ENCODE measurements at regions not wholly inside any gene's neighbourhood (a gene's known extent, or its start where the extent isn't known, plus 50 kb on each side); places are given as distances from the start of the nearest gene placed in this dataset.

DNA sequence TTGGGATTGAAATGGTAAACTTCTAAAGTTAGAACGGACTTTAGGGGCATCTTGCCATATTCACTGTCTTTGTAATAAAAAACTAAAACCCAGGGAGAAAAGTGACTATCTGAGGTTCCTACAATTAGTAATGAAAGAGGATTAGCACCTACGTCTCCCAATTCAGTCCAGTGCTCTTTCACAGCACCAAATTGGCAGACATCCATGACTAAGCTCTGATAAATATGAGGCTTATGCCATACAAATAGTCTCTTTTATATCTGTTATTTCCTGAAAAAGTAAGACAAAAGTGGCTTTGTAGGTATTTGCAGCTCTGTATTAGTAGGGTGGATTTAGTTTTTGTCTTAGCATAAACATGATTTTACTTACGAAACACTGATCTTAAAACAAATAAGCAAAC is 315.0 kb upstream of the NRIP1 start:
- Histone ChIP-seq H3K9me3 (ENCODE audit: low read depth, low read length) (no peaks in the 10 kb centered on the region), H3K36me3 (ENCODE audit: insufficient read depth, low read length) (no peaks in the 10 kb centered on the region), H3K27ac (no peak overlapping the region), H3K4me3 (no peak overlapping the region), H3K9ac (ENCODE audit: insufficient read length) (no peak overlapping the region)
- no peak for DNase-seq (ENCODE audit: low read depth, low spot score)
- TF ChIP-seq EZH2 (IDR thresholded peaks at IDR 0.05) (no peak), FOXP2 (optimal IDR thresholded peaks at IDR 0.05; ENCODE audit: control extremely low read depth, extremely low read length, insufficient read depth) (no peak), POLR2AphosphoS5 (IDR thresholded peaks at IDR 0.05; ENCODE audit: borderline replicate concordance, low read depth, low read length) (no peak)

DNA sequence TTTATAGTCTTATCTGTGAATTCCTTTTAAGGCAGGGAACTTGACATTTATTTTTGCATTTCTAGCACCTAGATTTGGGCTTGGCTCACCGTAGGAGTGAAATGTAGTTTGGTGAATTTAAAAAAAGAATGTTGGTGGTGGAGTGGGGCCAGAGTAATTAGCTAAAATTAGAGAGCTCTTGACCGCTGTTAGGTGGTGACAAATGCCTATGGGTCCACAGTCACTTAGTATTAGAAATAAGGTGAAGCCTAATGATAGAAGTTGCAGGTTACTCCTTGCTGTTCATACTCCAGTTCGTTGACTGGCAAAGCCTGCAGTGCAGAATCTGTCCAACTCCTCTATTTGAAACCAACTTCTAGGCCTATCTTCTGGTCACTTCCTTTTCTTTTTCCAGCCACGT is 318.8 kb upstream of the NRIP1 start:
- Histone ChIP-seq H3K9ac (ENCODE audit: insufficient read length) (no peak overlapping the region), H3K27ac (no peak overlapping the region), H3K9me3 (ENCODE audit: low read depth, low read length) (no peaks in the 10 kb centered on the region), H3K4me3 (no peak overlapping the region), H3K36me3 (ENCODE audit: insufficient read depth, low read length) (no peaks in the 10 kb centered on the region)
- no peak for DNase-seq (ENCODE audit: low read depth, low spot score)
- TF ChIP-seq FOXP2 (optimal IDR thresholded peaks at IDR 0.05; ENCODE audit: control extremely low read depth, extremely low read length, insufficient read depth) (no peak), EZH2 (IDR thresholded peaks at IDR 0.05) (no peak), POLR2AphosphoS5 (IDR thresholded peaks at IDR 0.05; ENCODE audit: borderline replicate concordance, low read depth, low read length) (no peak)

DNA sequence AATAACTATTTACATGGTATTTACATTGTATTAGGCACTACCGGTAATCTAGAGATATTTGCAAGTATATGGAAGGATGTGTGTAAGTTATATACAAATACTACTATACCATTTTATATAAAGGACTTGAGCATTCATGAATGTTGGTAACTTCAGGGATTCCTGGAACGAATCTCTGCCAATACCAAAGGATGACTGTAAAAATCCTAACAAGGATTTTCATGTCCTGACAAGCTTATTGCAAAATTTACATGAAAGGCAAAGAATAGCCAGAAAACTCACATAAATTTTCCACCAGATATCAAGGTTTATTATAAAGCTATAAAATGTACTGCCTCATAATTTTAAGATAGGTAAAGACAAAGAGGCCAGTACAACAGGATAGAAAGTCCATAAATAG is 325.2 kb upstream of the NRIP1 start:
- TF ChIP-seq POLR2AphosphoS5 (IDR thresholded peaks at IDR 0.05; ENCODE audit: borderline replicate concordance, low read depth, low read length): no peak
- TF ChIP-seq EZH2 (IDR thresholded peaks at IDR 0.05): no peak
- no peak for TF ChIP-seq FOXP2 (optimal IDR thresholded peaks at IDR 0.05; ENCODE audit: control extremely low read depth, extremely low read length, insufficient read depth)
- no peak for DNase-seq (ENCODE audit: low read depth, low spot score)
- Histone ChIP-seq H3K4me3 (no peak overlapping the region), H3K27ac (no peak overlapping the region), H3K9ac (ENCODE audit: insufficient read length) (no peak overlapping the region), H3K36me3 (ENCODE audit: insufficient read depth, low read length) (no peaks in the 10 kb centered on the region), H3K9me3 (ENCODE audit: low read depth, low read length) (no peaks in the 10 kb centered on the region)

DNA sequence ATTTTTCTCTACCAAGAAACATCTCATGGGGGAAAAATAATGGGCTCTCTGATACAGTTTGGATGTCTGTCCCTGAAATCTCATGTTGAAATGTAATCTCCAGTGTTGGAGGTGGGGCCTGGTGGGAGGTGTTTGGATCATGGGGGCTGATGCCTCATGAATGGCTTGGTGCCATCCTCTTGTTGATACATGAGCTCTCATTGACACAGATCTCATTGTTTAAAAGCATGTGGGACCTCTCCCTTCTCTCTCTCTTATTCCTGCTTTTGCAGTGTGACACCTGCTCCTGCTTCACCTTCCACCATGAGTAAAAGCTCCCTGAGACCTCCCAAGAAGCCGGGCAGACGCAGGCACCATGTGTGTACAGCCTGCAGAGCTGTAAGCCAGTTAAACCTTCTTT is 332.5 kb upstream of the NRIP1 start:
- H3K36me3 ChIP-seq (ENCODE audit: insufficient read depth, low read length): no peaks in the 10 kb centered on the region
- H3K27ac ChIP-seq: no peak overlapping the region
- TF ChIP-seq POLR2AphosphoS5 (IDR thresholded peaks at IDR 0.05; ENCODE audit: borderline replicate concordance, low read depth, low read length): no peak
- TF ChIP-seq FOXP2 (optimal IDR thresholded peaks at IDR 0.05; ENCODE audit: control extremely low read depth, extremely low read length, insufficient read depth): no peak
- no peak for TF ChIP-seq EZH2 (IDR thresholded peaks at IDR 0.05)
- no peak overlapping the region for H3K9ac ChIP-seq (ENCODE audit: insufficient read length)
- DNase-seq (ENCODE audit: low read depth, low spot score): no peak
- H3K4me3 ChIP-seq: no peak overlapping the region
- no peaks in the 10 kb centered on the region for H3K9me3 ChIP-seq (ENCODE audit: low read depth, low read length)

DNA sequence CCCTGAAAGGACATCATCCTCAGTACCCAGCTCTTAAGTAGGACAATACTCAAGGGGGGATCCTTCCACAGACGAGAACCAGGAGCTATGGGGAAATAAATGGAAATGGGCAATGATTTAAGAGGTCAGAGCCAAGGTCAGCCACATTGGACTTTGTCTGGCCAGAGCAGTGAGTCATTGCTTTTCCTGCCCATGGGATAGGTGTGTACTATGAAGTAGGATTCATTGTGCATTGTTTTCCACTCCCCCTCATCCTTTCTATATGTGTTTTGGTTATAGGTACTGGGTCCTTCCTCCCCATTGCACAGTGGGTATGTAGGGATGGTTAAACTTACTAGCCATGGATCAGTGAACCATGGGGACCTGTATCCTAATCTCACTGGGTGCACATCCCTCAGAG is 328.9 kb upstream of the USP25 start:
- no peak for DNase-seq (ENCODE audit: low read depth, low spot score)
- H3K36me3 ChIP-seq (ENCODE audit: insufficient read depth, low read length): no peaks in the 10 kb centered on the region
- no peak overlapping the region for H3K9ac ChIP-seq (ENCODE audit: insufficient read length)
- H3K4me3 ChIP-seq: no peak overlapping the region
- H3K27ac ChIP-seq: no peak overlapping the region
- no peaks in the 10 kb centered on the region for H3K9me3 ChIP-seq (ENCODE audit: low read depth, low read length)
- TF ChIP-seq EZH2 (IDR thresholded peaks at IDR 0.05) (no peak), FOXP2 (optimal IDR thresholded peaks at IDR 0.05; ENCODE audit: control extremely low read depth, extremely low read length, insufficient read depth) (no peak), POLR2AphosphoS5 (IDR thresholded peaks at IDR 0.05; ENCODE audit: borderline replicate concordance, low read depth, low read length) (no peak)

DNA sequence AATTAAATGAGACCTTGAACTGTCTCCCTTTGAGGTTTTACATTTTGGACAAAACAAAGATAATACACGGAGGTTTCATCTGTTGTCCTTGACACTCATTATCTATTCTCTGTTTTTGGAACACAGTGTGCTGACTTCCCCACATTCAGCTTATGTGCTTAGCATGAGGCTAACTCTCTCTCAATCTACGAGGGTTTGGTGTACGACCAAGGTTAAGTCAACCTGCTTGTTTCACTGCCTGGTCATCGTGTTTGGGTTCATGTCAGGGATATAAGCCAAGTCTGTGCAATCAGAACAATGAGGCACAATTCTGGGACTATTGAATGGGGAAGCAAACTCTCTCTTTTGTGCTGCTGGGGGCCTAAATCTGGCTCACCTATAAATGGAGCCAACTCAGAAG is 328.5 kb upstream of the USP25 start:
- H3K4me3 ChIP-seq: no peak overlapping the region
- H3K36me3 ChIP-seq (ENCODE audit: insufficient read depth, low read length): no peaks in the 10 kb centered on the region
- no peak overlapping the region for H3K9ac ChIP-seq (ENCODE audit: insufficient read length)
- TF ChIP-seq POLR2AphosphoS5 (IDR thresholded peaks at IDR 0.05; ENCODE audit: borderline replicate concordance, low read depth, low read length): no peak
- no peak for TF ChIP-seq EZH2 (IDR thresholded peaks at IDR 0.05)
- TF ChIP-seq FOXP2 (optimal IDR thresholded peaks at IDR 0.05; ENCODE audit: control extremely low read depth, extremely low read length, insufficient read depth): no peak
- no peaks in the 10 kb centered on the region for H3K9me3 ChIP-seq (ENCODE audit: low read depth, low read length)
- no peak for DNase-seq (ENCODE audit: low read depth, low spot score)
- no peak overlapping the region for H3K27ac ChIP-seq

DNA sequence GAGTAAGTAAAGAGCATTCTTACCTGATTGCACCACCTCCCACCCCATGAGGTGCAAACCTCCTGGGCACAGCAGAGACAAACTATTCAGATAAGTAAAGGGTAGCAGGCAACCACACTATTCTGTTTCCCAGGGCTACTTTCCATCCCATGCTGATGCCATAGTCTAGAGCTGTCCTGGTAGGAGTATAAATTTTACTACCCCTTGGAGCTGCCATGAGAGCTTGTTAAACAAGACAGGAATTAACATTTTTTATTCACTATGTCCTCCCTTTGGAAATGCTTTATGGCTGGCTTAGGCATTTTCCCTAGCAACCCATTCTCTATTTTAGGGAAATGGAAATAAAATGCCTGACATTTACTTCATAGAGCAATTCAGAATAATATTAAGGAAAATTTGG is 324.6 kb upstream of the USP25 start:
- TF ChIP-seq FOXP2 (optimal IDR thresholded peaks at IDR 0.05; ENCODE audit: control extremely low read depth, extremely low read length, insufficient read depth) (no peak), EZH2 (IDR thresholded peaks at IDR 0.05) (no peak), POLR2AphosphoS5 (IDR thresholded peaks at IDR 0.05; ENCODE audit: borderline replicate concordance, low read depth, low read length) (no peak)
- Histone ChIP-seq H3K9ac (ENCODE audit: insufficient read length) (no peak overlapping the region), H3K9me3 (ENCODE audit: low read depth, low read length) (no peaks in the 10 kb centered on the region), H3K36me3 (ENCODE audit: insufficient read depth, low read length) (no peaks in the 10 kb centered on the region), H3K27ac (no peak overlapping the region), H3K4me3 (no peak overlapping the region)
- no peak for DNase-seq (ENCODE audit: low read depth, low spot score)

DNA sequence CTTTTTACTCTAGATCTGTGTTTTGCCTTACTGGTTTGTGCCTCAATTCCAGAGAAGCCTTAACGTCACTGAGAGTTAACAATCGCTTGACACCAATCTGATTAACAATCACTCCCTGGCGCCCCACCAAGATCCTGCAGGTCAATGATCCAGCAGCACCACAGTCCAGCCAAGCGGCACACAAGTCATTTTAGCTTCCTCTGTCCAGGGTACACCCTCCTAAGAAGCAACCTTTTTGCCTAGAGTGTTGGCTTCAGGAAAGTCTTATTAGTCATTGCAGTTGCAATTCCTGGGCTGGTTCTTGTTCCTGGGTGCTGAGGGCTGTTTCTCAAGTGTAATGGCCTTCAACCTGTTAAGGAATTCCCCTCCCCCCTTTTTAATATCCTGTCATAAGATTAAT is 323.0 kb upstream of the USP25 start:
- no peak overlapping the region for H3K9ac ChIP-seq (ENCODE audit: insufficient read length)
- H3K9me3 ChIP-seq (ENCODE audit: low read depth, low read length): no peaks in the 10 kb centered on the region
- TF ChIP-seq POLR2AphosphoS5 (IDR thresholded peaks at IDR 0.05; ENCODE audit: borderline replicate concordance, low read depth, low read length) (no peak), EZH2 (IDR thresholded peaks at IDR 0.05) (no peak), FOXP2 (optimal IDR thresholded peaks at IDR 0.05; ENCODE audit: control extremely low read depth, extremely low read length, insufficient read depth) (no peak)
- DNase-seq (ENCODE audit: low read depth, low spot score): no peak
- no peak overlapping the region for H3K27ac ChIP-seq
- H3K4me3 ChIP-seq: no peak overlapping the region
- no peaks in the 10 kb centered on the region for H3K36me3 ChIP-seq (ENCODE audit: insufficient read depth, low read length)

DNA sequence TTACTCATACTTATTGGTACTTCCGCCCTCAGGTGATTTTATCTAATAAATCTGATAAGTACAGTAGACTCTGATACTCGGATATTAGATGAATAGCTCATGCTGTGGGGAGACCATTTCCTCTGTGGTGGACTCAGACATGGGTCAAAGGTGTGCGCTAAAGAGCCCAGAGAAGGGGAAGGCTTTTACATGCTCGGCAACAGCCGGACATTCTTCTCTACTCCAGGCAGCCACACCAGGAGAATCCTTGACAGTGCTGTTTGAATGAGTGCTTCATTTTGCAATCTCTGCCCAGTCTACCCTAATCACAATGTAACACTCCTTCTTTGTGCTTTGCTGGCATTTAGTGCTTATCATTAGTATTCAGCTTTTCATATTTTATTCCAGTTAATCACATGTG is 322.2 kb upstream of the USP25 start:
- Histone ChIP-seq H3K4me3 (no peak overlapping the region), H3K36me3 (ENCODE audit: insufficient read depth, low read length) (no peaks in the 10 kb centered on the region), H3K9ac (ENCODE audit: insufficient read length) (no peak overlapping the region), H3K9me3 (ENCODE audit: low read depth, low read length) (no peaks in the 10 kb centered on the region), H3K27ac (no peak overlapping the region)
- no peak for TF ChIP-seq EZH2 (IDR thresholded peaks at IDR 0.05)
- no peak for TF ChIP-seq FOXP2 (optimal IDR thresholded peaks at IDR 0.05; ENCODE audit: control extremely low read depth, extremely low read length, insufficient read depth)
- no peak for TF ChIP-seq POLR2AphosphoS5 (IDR thresholded peaks at IDR 0.05; ENCODE audit: borderline replicate concordance, low read depth, low read length)
- DNase-seq (ENCODE audit: low read depth, low spot score): no peak

Data from SK-N-MC (cell line).